ENCODE measurements at regions not wholly inside any gene's neighbourhood (a gene's known extent, or its start where the extent isn't known, plus 50 kb on each side); places are given as distances from the start of the nearest gene placed in this dataset.

DNA sequence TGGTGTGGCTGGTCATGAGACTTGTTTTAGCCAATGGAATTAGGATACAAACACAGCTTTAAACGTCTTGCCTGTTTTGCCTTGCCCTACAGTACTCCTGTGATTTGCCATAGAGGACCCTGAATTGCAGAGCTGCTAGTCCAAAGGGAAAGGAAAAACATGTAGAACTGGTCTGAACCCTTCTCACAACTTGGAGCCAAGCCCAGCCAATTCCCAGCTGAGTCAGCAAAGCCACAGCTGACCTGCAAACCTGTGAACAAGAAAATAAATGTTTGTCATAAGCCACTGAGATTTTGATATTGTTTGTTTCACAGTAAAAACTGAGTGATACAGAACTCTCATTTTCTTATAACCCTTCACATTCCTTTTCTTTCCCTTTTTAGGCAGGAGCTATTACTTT is 360.5 kb upstream of the API5 start:
- Histone ChIP-seq H3K9ac (ENCODE audit: low read depth, low read length) (no peak overlapping the region), H3K4me3 (ENCODE audit: low read depth in 1 of 2, low read length in 2 of 2) (no peak overlapping the region), H4K20me1 (ENCODE audit: insufficient read depth, low read length) (no peaks in the 10 kb centered on the region), H3K27me3 (ENCODE audit: insufficient read depth, low read length, poor library complexity) (no peaks in the 10 kb centered on the region), H3K36me3 (ENCODE audit: insufficient read depth, low read length) (no peaks in the 10 kb centered on the region), H3K79me2 (ENCODE audit: insufficient read depth, low read length) (no peaks in the 10 kb centered on the region), H3K27ac (ENCODE audit: low read length) (no peak overlapping the region), H3K4me2 (ENCODE audit: insufficient read depth, low read length) (no peak overlapping the region), H3K9me3 (ENCODE audit: insufficient read depth, low read length, severe bottlenecking) (no peaks in the 10 kb centered on the region), H3K4me1 (ENCODE audit: insufficient read depth, low read length) (no peaks in the 10 kb centered on the region), H2AFZ (ENCODE audit: low read depth, low read length) (no peak overlapping the region)
- DNase-seq (no peak), ATAC-seq (ENCODE audit: insufficient read depth, low read depth) (no peak)
- TF ChIP-seq CTCF (IDR thresholded peaks at IDR 0.05; ENCODE audit: borderline replicate concordance, extremely low read depth, low read length, poor library complexity, severe bottlenecking) (no peak), EZH2 (IDR thresholded peaks at IDR 0.05; ENCODE audit: borderline replicate concordance, low read depth, low read length, severe bottlenecking) (no peak)

DNA sequence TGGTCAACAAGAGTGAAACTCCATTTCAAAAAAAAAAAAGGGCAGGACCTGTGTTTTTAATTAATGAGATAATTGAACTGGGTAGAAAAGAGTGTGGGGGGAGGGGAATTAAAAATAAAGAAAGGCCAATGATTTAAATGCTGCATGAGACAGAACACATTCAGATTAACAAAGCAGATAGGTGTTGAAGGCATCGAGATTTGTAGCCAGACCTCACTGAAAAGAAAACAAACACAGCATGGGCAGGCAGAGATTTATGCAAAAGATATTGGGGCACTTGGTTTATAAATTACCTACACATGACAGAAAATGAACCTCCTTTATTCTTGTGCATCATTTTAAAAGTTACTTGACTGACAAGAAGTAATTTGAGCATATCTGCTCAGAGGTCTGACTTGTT is 354.0 kb upstream of the API5 start:
- Histone ChIP-seq H3K4me3 (ENCODE audit: low read depth in 1 of 2, low read length in 2 of 2) (no peak overlapping the region), H3K27me3 (ENCODE audit: insufficient read depth, low read length, poor library complexity) (no peaks in the 10 kb centered on the region), H3K27ac (ENCODE audit: low read length) (no peak overlapping the region), H4K20me1 (ENCODE audit: insufficient read depth, low read length) (no peaks in the 10 kb centered on the region), H3K4me2 (ENCODE audit: insufficient read depth, low read length) (no peak overlapping the region), H3K4me1 (ENCODE audit: insufficient read depth, low read length) (no peaks in the 10 kb centered on the region), H3K36me3 (ENCODE audit: insufficient read depth, low read length) (no peaks in the 10 kb centered on the region), H3K79me2 (ENCODE audit: insufficient read depth, low read length) (no peaks in the 10 kb centered on the region), H2AFZ (ENCODE audit: low read depth, low read length) (no peak overlapping the region), H3K9me3 (ENCODE audit: insufficient read depth, low read length, severe bottlenecking) (no peaks in the 10 kb centered on the region), H3K9ac (ENCODE audit: low read depth, low read length) (no peak overlapping the region)
- no peak for TF ChIP-seq CTCF (IDR thresholded peaks at IDR 0.05; ENCODE audit: borderline replicate concordance, extremely low read depth, low read length, poor library complexity, severe bottlenecking)
- no peak for TF ChIP-seq EZH2 (IDR thresholded peaks at IDR 0.05; ENCODE audit: borderline replicate concordance, low read depth, low read length, severe bottlenecking)
- DNase-seq, result no peak
- no peak for ATAC-seq (ENCODE audit: insufficient read depth, low read depth)

DNA sequence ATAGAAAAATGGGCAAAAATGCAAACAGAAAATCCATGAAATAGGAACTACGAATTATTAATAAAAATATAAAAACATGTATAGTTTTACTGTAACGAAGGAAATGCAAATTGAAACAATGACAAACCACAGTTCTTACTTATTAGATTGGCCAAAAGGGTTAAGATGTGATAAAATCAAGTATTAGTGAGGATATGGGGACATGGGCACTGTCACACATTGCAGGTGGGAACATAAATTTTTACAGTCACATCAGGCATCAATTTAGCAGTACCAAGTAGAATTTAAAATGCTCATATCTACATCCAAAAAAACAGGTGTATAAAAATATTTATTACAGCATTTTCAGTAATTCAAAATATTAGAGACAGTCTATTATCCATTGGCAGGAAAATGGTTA is 353.2 kb upstream of the API5 start:
- Histone ChIP-seq H3K9ac (ENCODE audit: low read depth, low read length) (no peak overlapping the region), H3K27me3 (ENCODE audit: insufficient read depth, low read length, poor library complexity) (no peaks in the 10 kb centered on the region), H3K4me2 (ENCODE audit: insufficient read depth, low read length) (no peak overlapping the region), H3K79me2 (ENCODE audit: insufficient read depth, low read length) (no peaks in the 10 kb centered on the region), H3K9me3 (ENCODE audit: insufficient read depth, low read length, severe bottlenecking) (no peaks in the 10 kb centered on the region), H4K20me1 (ENCODE audit: insufficient read depth, low read length) (no peaks in the 10 kb centered on the region), H2AFZ (ENCODE audit: low read depth, low read length) (no peak overlapping the region), H3K36me3 (ENCODE audit: insufficient read depth, low read length) (no peaks in the 10 kb centered on the region), H3K4me1 (ENCODE audit: insufficient read depth, low read length) (no peaks in the 10 kb centered on the region), H3K27ac (ENCODE audit: low read length) (no peak overlapping the region), H3K4me3 (ENCODE audit: low read depth in 1 of 2, low read length in 2 of 2) (no peak overlapping the region)
- ATAC-seq (ENCODE audit: insufficient read depth, low read depth) (no peak), DNase-seq (no peak)
- TF ChIP-seq CTCF (IDR thresholded peaks at IDR 0.05; ENCODE audit: borderline replicate concordance, extremely low read depth, low read length, poor library complexity, severe bottlenecking) (no peak), EZH2 (IDR thresholded peaks at IDR 0.05; ENCODE audit: borderline replicate concordance, low read depth, low read length, severe bottlenecking) (no peak)

DNA sequence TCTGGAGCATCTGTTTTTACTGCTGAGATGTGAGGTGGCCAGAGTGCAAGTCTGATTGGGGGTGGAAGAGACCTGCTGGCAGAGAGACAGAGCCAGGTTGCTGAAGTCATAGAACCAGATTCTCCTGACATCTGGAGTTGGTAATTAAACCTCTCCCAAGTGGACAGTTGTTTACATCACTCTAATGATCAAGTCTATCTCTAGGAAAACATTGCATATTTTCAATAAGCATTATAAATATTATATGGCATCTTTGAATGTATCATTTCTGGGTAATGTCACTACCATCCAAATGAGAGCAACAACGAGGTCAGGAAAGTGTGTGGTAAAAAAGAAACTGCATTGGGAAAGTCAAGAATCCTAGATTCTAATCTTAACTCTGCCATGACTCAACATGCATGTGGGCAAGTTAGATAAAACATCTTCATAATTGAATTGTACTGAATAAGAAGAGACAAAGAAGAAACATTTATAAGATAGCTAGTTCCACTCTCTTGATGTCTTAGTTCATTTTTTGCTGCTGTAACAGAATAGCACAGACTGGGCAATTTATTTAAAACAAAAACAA is 351.2 kb upstream of the API5 start:
- DNase-seq, result no peak
- TF ChIP-seq EZH2 (IDR thresholded peaks at IDR 0.05; ENCODE audit: borderline replicate concordance, low read depth, low read length, severe bottlenecking), result no peak
- TF ChIP-seq CTCF (IDR thresholded peaks at IDR 0.05; ENCODE audit: borderline replicate concordance, extremely low read depth, low read length, poor library complexity, severe bottlenecking), result no peak
- no peak overlapping the region for H3K27ac ChIP-seq (ENCODE audit: low read length)

More for the DNA sequence above, 351.2 kb upstream of the API5 start:
- Histone ChIP-seq H3K4me3 (ENCODE audit: low read depth in 1 of 2, low read length in 2 of 2) (no peak overlapping the region), H4K20me1 (ENCODE audit: insufficient read depth, low read length) (no peaks in the 10 kb centered on the region), H3K9me3 (ENCODE audit: insufficient read depth, low read length, severe bottlenecking) (no peaks in the 10 kb centered on the region), H3K9ac (ENCODE audit: low read depth, low read length) (no peak overlapping the region), H3K36me3 (ENCODE audit: insufficient read depth, low read length) (no peaks in the 10 kb centered on the region), H3K4me1 (ENCODE audit: insufficient read depth, low read length) (no peaks in the 10 kb centered on the region), H2AFZ (ENCODE audit: low read depth, low read length) (no peak overlapping the region), H3K4me2 (ENCODE audit: insufficient read depth, low read length) (no peak overlapping the region), H3K79me2 (ENCODE audit: insufficient read depth, low read length) (no peaks in the 10 kb centered on the region), H3K27me3 (ENCODE audit: insufficient read depth, low read length, poor library complexity) (no peaks in the 10 kb centered on the region)
- ATAC-seq (ENCODE audit: insufficient read depth, low read depth), result no peak

All from DND-41 (cell line).